Gastrocnemius medialis (tissue), 4 donors: ENCODE measurements at regions not wholly inside any gene's neighbourhood (a gene's known extent, or its start where the extent isn't known, plus 50 kb on each side); places are given as distances from the start of the nearest gene placed in this dataset.
"Not testable (repeated sequence)": the region's sequence is repeated elsewhere in the genome, so short reads cannot be mapped to it uniquely, and the experiment has no call there.

Experiments used
- ATAC-seq, 2 donors: fragments of 150-250 bp; one replicate each; pipeline ENCODE4 v1.9.1; 2016
- DNase-seq, 2 donors: peaks; one replicate each; pipeline ENCODE4 v3.0.0-alpha.2; 2019
- H3K27ac ChIP-seq, 4 donors: fragments of 200-600 bp; sonication (generic); 1 replicate in 1 of 4; 2 replicates in 3 of 4; pipeline ENCODE4 v1.5.1; 2016 to 2018; ENCODE audit warnings: mild to moderate bottlenecking in 2 of 4, moderate library complexity in 1 of 4
- H3K27me3 ChIP-seq, 3 donors: fragments of 200-600 bp; sonication (generic) in 2 of 3; 1 replicate in 1 of 3; 2 replicates in 2 of 3; pipeline versions ENCODE4 v1.5.1 to v1.6.0; 2016 to 2019; ENCODE audit warnings: mild to moderate bottlenecking in 1 of 3, moderate library complexity in 1 of 3
- H3K36me3 ChIP-seq, 2 donors: fragments of 200-600 bp; sonication (generic) in 1 of 2; one replicate each; pipeline ENCODE4 v1.5.1; 2017 to 2018
- H3K4me1 ChIP-seq, 2 donors: fragments of 200-600 bp; sonication (generic) in 1 of 2; one replicate each; pipeline ENCODE4 v1.5.1; 2016 to 2017; ENCODE audit warnings: mild to moderate bottlenecking in 2 of 2
- H3K4me3 ChIP-seq, 4 donors: fragments of 200-600 bp; sonication (generic) in 3 of 4; 1 replicate in 1 of 4; 2 replicates in 3 of 4; pipeline ENCODE4 v1.5.1; 2016 to 2019; ENCODE audit warnings: mild to moderate bottlenecking in 2 of 4
- H3K9me3 ChIP-seq, 3 donors: fragments of 200-600 bp; sonication (generic) in 2 of 3; 1 replicate in 1 of 3; 2 replicates in 2 of 3; pipeline ENCODE4 v1.5.1; 2016 to 2019
- POLR2A ChIP-seq, 2 donors: fragments of 450-650 bp; IDR thresholded peaks; one replicate each; pipeline ENCODE4 v1.6.1; 2017; ENCODE audit warnings: antibody characterized with exemption in 2 of 2, mild to moderate bottlenecking in 2 of 2, moderate library complexity in 2 of 2
- in situ Hi-C, 4 donors: fragments of 200-750 bp; cut with MboI; loops; one replicate each; pipeline versions ENCODE4 v1.15.0 to v1.8.0; 2017; ENCODE audit warnings: low sequenced_read_pairs in 4 of 4
- intact Hi-C: fragments of 100-400 bp; cut with DNase I; formaldehyde crosslinking; loops from one replicate; pipeline ENCODE4 v1.15.1; 2023; ENCODE audit warnings: low total_unique reads
- TF ChIP-seq, protein P1 (sequence below), 5 experiments: fragments of 450-650 bp in 3 of 5; fragments of 200-600 bp in 2 of 5; sonication (generic) in 2 of 5; IDR thresholded peaks in 4 of 5; conservative IDR thresholded peaks in 1 of 5; 1 replicate in 4 of 5; 2 replicates in 1 of 5; pipeline ENCODE4 v1.5.1; 2016 to 2019; ENCODE audit warnings: antibody characterized with exemption in 5 of 5, mild to moderate bottlenecking in 3 of 5, moderate library complexity in 3 of 5

DNA sequence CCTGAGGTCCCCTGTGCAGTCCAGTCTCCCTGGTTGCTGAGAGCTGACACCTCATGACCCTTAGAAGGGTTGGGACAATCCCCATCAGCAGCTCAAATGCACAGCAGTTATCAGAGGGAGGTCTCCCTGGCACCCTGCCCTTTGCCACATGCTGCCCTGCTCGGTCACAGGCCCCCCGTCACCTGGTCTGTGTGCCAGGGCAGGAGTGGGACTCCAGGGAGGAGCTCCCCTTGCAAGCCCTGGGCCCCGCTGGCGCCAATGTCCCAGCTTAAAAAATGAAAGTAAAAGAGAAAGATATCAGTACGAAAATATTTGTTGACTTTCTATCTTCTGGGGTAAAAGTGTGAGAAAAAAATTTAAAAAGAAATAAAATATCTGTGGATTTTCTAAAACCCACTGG is 68.1 kb upstream of the SLC22A16 start:
- in situ Hi-C loops (loop anchor here in 2 of 4 donors (25.0 kb wide), 2 partner anchors 393 to 668 kb away; no protein-coding TSS in a partner anchor), intact Hi-C loops (no loop called here)
- DNase-seq (no peak), ATAC-seq (no peak)
- TF ChIP-seq, protein P1, sequence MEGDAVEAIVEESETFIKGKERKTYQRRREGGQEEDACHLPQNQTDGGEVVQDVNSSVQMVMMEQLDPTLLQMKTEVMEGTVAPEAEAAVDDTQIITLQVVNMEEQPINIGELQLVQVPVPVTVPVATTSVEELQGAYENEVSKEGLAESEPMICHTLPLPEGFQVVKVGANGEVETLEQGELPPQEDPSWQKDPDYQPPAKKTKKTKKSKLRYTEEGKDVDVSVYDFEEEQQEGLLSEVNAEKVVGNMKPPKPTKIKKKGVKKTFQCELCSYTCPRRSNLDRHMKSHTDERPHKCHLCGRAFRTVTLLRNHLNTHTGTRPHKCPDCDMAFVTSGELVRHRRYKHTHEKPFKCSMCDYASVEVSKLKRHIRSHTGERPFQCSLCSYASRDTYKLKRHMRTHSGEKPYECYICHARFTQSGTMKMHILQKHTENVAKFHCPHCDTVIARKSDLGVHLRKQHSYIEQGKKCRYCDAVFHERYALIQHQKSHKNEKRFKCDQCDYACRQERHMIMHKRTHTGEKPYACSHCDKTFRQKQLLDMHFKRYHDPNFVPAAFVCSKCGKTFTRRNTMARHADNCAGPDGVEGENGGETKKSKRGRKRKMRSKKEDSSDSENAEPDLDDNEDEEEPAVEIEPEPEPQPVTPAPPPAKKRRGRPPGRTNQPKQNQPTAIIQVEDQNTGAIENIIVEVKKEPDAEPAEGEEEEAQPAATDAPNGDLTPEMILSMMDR (IDR thresholded peaks at IDR 0.05 in 4 of 5, conservative IDR thresholded peaks at IDR 0.05 in 1 of 5) = no peak
- no peak for TF ChIP-seq POLR2A (IDR thresholded peaks at IDR 0.05)
- Histone ChIP-seq H3K4me3 (no peak overlapping the region), H3K27me3 (no peaks in the 10 kb centered on the region), H3K4me1 (no peaks in the 10 kb centered on the region), H3K9me3 (no peaks in the 10 kb centered on the region), H3K27ac (no peak overlapping the region), H3K36me3 (no peaks in the 10 kb centered on the region)

DNA sequence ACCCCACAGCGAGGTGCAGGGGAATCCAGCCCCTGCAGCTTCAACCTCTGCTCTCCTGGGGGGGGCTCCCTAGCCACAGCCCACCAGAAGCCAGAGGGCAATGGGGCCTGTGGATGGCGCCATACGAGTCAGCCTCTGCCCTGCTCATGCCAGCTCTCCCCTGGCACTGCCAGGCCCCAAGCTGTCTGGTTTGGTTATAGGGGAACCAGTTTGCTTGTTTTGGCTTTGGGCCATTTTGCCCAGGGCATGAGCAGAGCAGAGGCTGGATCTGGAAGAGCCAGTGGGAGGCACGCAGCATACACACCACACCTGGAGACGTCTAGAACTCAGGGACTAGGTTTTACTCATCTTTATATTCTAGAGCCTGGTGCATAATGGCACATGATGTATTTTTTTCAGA is 66.7 kb upstream of the SLC22A16 start:
- Histone ChIP-seq H3K4me1 (no peaks in the 10 kb centered on the region), H3K36me3 (no peaks in the 10 kb centered on the region), H3K4me3 (no peak overlapping the region), H3K9me3 (no peaks in the 10 kb centered on the region), H3K27me3 (no peaks in the 10 kb centered on the region), H3K27ac (no peak overlapping the region)
- TF ChIP-seq POLR2A (IDR thresholded peaks at IDR 0.05) = no peak
- TF ChIP-seq, protein P1 (IDR thresholded peaks at IDR 0.05 in 4 of 5, conservative IDR thresholded peaks at IDR 0.05 in 1 of 5) = no peak
- no peak for DNase-seq
- no peak for ATAC-seq
- in situ Hi-C loops (loop anchor here in 2 of 4 donors (25.0 kb wide), 2 partner anchors 394 to 669 kb away; no protein-coding TSS in a partner anchor), intact Hi-C loops (no loop called here)

DNA sequence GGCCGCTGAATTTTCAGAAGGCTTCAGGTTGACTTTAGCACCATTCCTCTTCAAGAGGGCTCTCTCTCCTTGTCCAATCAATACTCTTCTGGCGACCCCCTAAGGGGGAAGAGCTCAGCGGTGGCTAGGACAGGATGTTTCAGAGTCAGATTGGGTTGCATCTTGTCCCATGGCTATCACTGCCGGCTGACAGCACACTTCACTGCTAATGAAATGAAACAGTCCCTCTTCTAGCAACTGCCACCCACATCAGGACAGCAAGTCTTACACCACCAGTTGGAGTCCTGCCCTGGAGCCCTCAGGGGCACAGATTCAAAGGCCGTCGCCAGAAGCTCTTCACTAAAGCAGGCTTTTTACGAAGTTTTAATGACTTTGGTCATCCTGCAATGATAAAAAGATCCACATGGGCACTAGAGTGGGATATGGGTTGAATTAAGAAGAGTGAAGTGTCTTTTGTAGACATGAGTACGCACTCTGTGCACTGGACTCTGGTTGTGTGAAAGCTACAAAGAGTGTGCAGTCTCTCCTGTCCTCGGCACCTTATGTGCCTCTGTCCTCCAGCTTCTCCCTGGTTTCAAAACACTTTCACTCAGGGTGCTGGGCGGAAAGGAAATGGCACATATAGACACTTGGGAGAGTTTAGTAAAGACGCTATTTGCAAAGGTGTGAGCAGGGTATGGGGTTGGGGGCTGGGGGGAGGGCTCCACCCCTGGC is 66.1 kb upstream of the SLC22A16 start:
- no peaks in the 10 kb centered on the region for H3K27me3 ChIP-seq
- intact Hi-C loops (no loop called here), in situ Hi-C loops (loop anchor here in 2 of 4 donors (25.0 kb wide), 2 partner anchors 395 to 670 kb away; no protein-coding TSS in a partner anchor)
- no peak overlapping the region for H3K27ac ChIP-seq
- no peaks in the 10 kb centered on the region for H3K9me3 ChIP-seq
- H3K4me1 ChIP-seq = no peaks in the 10 kb centered on the region
- DNase-seq (no peak), ATAC-seq (no peak)
- TF ChIP-seq, protein P1 (IDR thresholded peaks at IDR 0.05 in 4 of 5, conservative IDR thresholded peaks at IDR 0.05 in 1 of 5) = no peak
- TF ChIP-seq POLR2A (IDR thresholded peaks at IDR 0.05) = no peak
- no peaks in the 10 kb centered on the region for H3K36me3 ChIP-seq
- H3K4me3 ChIP-seq = no peak overlapping the region

DNA sequence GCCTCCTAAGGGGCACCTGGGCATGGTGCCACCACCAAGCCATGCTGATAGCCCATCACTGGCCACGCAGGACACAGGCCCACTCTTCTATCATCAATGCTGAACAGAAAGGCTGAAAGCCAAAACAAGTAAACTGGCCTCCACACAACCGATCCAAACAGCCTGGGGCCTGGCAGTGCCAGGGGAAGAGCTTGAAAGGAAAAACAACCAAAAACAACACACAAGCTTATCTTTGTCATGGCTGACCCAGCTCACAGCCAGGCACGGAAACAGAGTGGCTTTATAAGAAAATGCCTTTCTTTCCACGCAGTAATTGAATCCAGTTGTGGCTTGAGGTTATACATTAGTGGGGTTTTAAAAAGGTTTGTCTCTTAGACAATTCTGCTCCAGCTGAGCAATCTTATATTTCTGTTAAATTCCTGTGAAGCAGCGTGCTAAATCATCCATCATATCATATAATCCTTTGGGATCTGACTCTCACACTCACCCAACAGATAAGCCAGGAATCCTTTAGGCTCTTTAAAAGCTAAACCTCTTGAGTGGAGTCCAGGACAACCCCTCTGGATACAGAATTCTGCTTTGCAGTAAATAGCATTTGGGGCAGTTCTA is 65.4 kb upstream of the SLC22A16 start:
- no peaks in the 10 kb centered on the region for H3K4me1 ChIP-seq
- in situ Hi-C loops (loop anchor here in 2 of 4 donors (25.0 kb wide), 2 partner anchors 395 to 670 kb away; no protein-coding TSS in a partner anchor), intact Hi-C loops (no loop called here)
- H3K4me3 ChIP-seq = no peak overlapping the region
- ATAC-seq = no peak
- no peaks in the 10 kb centered on the region for H3K9me3 ChIP-seq
- H3K27ac ChIP-seq = no peak overlapping the region
- TF ChIP-seq POLR2A (IDR thresholded peaks at IDR 0.05) = no peak
- TF ChIP-seq, protein P1 (IDR thresholded peaks at IDR 0.05 in 4 of 5, conservative IDR thresholded peaks at IDR 0.05 in 1 of 5) = no peak
- DNase-seq = no peak
- H3K27me3 ChIP-seq = no peaks in the 10 kb centered on the region
- no peaks in the 10 kb centered on the region for H3K36me3 ChIP-seq

DNA sequence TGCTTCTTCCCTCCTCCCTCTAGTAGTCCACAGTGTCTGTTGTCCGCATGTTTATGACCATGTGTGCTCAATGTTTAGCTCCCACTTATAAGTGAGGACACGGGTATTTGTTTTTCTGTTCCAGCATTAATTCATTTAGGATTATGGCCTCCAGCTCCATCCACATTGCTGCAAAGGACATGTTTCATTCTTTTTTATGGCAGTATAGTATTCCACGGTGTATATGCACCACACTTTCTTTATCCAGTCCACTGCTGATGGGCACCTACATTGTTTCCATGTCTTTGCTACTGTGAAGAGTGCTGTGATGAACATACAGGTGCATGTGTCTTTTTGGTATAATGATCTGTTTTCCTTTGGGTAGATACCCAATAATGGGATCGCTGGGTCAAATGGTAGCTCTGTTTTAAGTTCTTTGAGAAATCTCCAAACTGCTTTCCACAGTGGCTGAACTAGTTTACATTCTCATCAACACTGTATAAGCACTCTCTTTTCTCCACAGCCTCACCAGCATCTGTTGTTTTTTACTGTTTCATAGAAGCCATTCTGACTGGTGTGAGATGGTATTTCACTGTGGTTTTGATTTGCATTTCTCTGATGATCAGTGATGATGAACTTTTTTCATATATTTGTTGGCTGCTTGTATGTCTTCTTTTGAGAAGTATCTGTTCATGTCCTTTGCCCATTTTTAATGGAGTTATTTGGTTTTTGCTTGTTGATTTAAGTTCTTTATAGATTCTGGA is 63.0 kb upstream of the SLC22A16 start:
- intact Hi-C loops, H3K27me3 ChIP-seq, DNase-seq, H3K4me1 ChIP-seq, H3K27ac ChIP-seq, H3K36me3 ChIP-seq, H3K4me3 ChIP-seq, H3K9me3 ChIP-seq, ATAC-seq: not testable (repeated sequence)
- in situ Hi-C loops = loop anchor here in 2 of 4 donors (25.0 kb wide), 2 partner anchors 398 to 673 kb away; no protein-coding TSS in a partner anchor
